ENCODE measurements at regions not wholly inside any gene's neighbourhood (a gene's known extent, or its start where the extent isn't known, plus 50 kb on each side); places are given as distances from the start of the nearest gene placed in this dataset.
A peak's percentile ranks its signal among the peaks of the same experiment; 100 is the strongest.

- Mint-ChIP-seq H3K36me3 (peaks cover 0 to 4% (median 0%) of the 10 kb centered on the region in 3 donors), H3K4me1 (no peaks in the 10 kb centered on the region), H3K9me3 (peaks cover 0 to 6% (median 2%) of the 10 kb centered on the region in 5 donors), H3K27ac (no peak overlapping the region), H3K27me3 (peaks cover 5 to 54% of the 10 kb centered on the region in 2 donors), H3K4me3 (no peak overlapping the region)
- Histone ChIP-seq H3K4me3 (ENCODE audit: low read length) (no peak overlapping the region), H3K4me1 (ENCODE audit: insufficient read depth, low read length) (no peaks in the 10 kb centered on the region), H3K27me3 (ENCODE audit: insufficient read depth, low read length, poor library complexity, severe bottlenecking) (peaks cover 4% of the 10 kb centered on the region), H3K9me3 (ENCODE audit: low read length) (no peaks in the 10 kb centered on the region), H3K27ac (ENCODE audit: low read depth, low read length) (no peak overlapping the region), H3K36me3 (ENCODE audit: insufficient read depth, low read length) (no peaks in the 10 kb centered on the region)
- no peak for DNase-seq
- ChIA-PET CTCF (no interaction called here), POLR2A (no interaction called here)
Observed at GRCh38 chr20:39100691-39101090, 138.5 kb downstream of the DHX35 start.

GRCh38 chr20:39097889-39098288 is 135.7 kb downstream of the DHX35 start:
- Histone ChIP-seq H3K27me3 (ENCODE audit: insufficient read depth, low read length, poor library complexity, severe bottlenecking) (peaks cover 4% of the 10 kb centered on the region), H3K27ac (ENCODE audit: low read depth, low read length) (no peak overlapping the region), H3K9me3 (ENCODE audit: low read length) (no peaks in the 10 kb centered on the region), H3K4me3 (ENCODE audit: low read length) (no peak overlapping the region), H3K4me1 (ENCODE audit: insufficient read depth, low read length) (no peaks in the 10 kb centered on the region), H3K36me3 (ENCODE audit: insufficient read depth, low read length) (no peaks in the 10 kb centered on the region)
- ChIA-PET POLR2A (no interaction called here), CTCF (no interaction called here)
- DNase-seq: no peak
- no peaks in the 10 kb centered on the region for H3K9me3 Mint-ChIP-seq
- no peaks in the 10 kb centered on the region for H3K4me1 Mint-ChIP-seq
- no peaks in the 10 kb centered on the region for H3K36me3 Mint-ChIP-seq
- H3K27me3 Mint-ChIP-seq: peaks cover 7 to 55% of the 10 kb centered on the region in 2 donors
- H3K27ac Mint-ChIP-seq: no peak overlapping the region
- no peak overlapping the region for H3K4me3 Mint-ChIP-seq

DNA sequence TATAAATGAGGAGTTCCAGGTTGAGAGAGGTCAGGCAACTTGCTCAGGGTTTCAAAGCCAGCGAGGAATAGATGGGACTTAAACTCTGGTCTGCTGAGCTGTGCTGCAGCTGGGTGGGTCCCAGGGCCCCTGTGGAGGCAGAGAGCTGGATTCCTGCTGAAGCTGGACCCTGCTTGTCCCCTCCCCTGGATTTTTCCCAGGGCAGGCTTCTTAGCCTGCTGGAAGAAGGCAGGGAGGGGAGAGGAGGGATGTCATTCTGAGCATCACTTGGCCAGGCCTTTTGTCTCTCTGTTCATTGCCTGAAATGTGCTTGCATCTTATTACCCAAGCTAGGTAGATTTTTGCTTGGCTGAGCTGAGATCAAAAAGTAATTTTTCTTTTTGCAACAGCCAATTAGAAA is 133.7 kb downstream of the DHX35 start:
- H3K27me3 Mint-ChIP-seq: peaks cover 12 to 63% of the 10 kb centered on the region in 2 donors
- H3K4me1 Mint-ChIP-seq: no peaks in the 10 kb centered on the region
- H3K4me3 Mint-ChIP-seq: no peak overlapping the region
- H3K36me3 Mint-ChIP-seq: no peaks in the 10 kb centered on the region
- H3K4me3 ChIP-seq (ENCODE audit: low read length): no peak overlapping the region
- H3K36me3 ChIP-seq (ENCODE audit: insufficient read depth, low read length): no peaks in the 10 kb centered on the region
- POLR2A ChIA-PET: no interaction called here
- H3K4me1 ChIP-seq (ENCODE audit: insufficient read depth, low read length): no peaks in the 10 kb centered on the region
- no peaks in the 10 kb centered on the region for H3K9me3 ChIP-seq (ENCODE audit: low read length)
- no peak overlapping the region for H3K27ac Mint-ChIP-seq
- H3K9me3 Mint-ChIP-seq: no peaks in the 10 kb centered on the region
- no peak for DNase-seq
- H3K27ac ChIP-seq (ENCODE audit: low read depth, low read length): no peak overlapping the region
- CTCF ChIA-PET: no interaction called here
- H3K27me3 ChIP-seq (ENCODE audit: insufficient read depth, low read length, poor library complexity, severe bottlenecking): peaks cover 4% of the 10 kb centered on the region

DNA sequence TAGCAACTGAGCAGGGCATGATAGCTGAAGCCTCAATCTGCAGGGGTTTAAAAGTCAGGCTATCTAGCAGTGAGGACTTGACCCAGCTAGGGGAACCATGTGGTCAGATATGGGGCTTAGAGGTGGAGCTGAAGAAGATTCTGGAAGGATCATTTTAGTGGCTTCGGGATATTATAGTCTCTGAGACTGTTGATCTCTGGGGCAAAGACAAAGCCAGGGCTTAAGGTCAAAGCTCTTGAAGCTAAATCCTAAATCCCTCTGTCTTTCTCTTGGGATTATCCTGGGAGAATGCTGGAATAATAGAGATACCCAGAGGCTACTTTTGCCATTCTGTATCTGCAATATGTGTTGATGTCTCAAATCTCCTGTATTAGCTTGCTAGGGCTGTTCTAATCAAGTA is 132.2 kb downstream of the DHX35 start:
- H3K9me3 ChIP-seq (ENCODE audit: low read length): no peaks in the 10 kb centered on the region
- H3K27me3 ChIP-seq (ENCODE audit: insufficient read depth, low read length, poor library complexity, severe bottlenecking): peaks cover 4% of the 10 kb centered on the region
- peaks cover 12 to 54% of the 10 kb centered on the region in 2 donors for H3K27me3 Mint-ChIP-seq
- H3K4me1 ChIP-seq (ENCODE audit: insufficient read depth, low read length): no peaks in the 10 kb centered on the region
- H3K4me3 Mint-ChIP-seq: no peak overlapping the region
- H3K36me3 Mint-ChIP-seq: no peaks in the 10 kb centered on the region
- no peaks in the 10 kb centered on the region for H3K36me3 ChIP-seq (ENCODE audit: insufficient read depth, low read length)
- H3K9me3 Mint-ChIP-seq: no peaks in the 10 kb centered on the region
- H3K27ac ChIP-seq (ENCODE audit: low read depth, low read length): no peak overlapping the region
- POLR2A ChIA-PET: no interaction called here
- peaks cover 0 to 3% (median 0%) of the 10 kb centered on the region in 3 donors for H3K4me1 Mint-ChIP-seq
- H3K27ac Mint-ChIP-seq: no peak overlapping the region
- no peak overlapping the region for H3K4me3 ChIP-seq (ENCODE audit: low read length)
- CTCF ChIA-PET: interaction anchor here (1.0 kb wide), 1 partner anchor 16 kb away, joined by 4 read pairs; no protein-coding TSS in a partner anchor
- no peak for DNase-seq

DNA sequence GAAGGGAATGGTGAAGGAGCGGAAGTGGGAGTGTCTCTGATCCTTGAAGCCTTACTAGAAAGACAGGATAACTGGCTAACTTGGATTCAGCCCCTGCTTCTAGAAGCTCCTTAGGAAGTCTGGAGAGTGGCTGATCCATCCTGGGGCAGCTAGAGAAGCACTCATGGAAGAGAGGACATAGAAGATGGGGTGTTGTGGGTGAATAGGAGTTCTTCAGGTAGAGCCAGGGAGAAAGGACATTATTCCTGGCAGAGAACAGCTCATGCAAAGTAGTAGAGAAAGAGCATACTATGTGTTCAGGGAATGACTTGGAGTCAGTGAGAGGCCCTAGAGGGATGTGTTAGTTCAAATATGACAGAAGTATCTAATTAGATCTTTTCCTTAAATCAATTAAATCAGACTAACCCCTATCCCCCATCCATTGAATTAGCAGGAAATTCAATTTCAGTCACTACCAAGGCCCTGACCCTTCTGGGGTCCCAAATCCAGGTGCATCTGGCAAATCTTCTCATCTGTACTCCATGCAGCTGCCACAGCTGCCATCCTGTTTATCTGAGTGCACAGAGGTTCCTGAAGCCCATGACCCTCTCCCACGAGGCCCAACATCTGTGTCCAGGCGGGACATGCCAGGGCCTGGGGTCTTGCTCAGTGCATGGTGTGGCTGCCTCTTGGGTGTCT is 130.7 kb downstream of the DHX35 start:
- Histone ChIP-seq H3K36me3 (ENCODE audit: insufficient read depth, low read length) (no peaks in the 10 kb centered on the region), H3K27ac (ENCODE audit: low read depth, low read length) (no peak overlapping the region), H3K4me1 (ENCODE audit: insufficient read depth, low read length) (no peaks in the 10 kb centered on the region), H3K27me3 (ENCODE audit: insufficient read depth, low read length, poor library complexity, severe bottlenecking) (no peaks in the 10 kb centered on the region), H3K4me3 (ENCODE audit: low read length) (no peak overlapping the region), H3K9me3 (ENCODE audit: low read length) (no peaks in the 10 kb centered on the region)
- no peak overlapping the region for H3K4me3 Mint-ChIP-seq
- H3K9me3 Mint-ChIP-seq: no peaks in the 10 kb centered on the region
- peaks cover 9 to 43% of the 10 kb centered on the region in 2 donors for H3K27me3 Mint-ChIP-seq
- POLR2A ChIA-PET: no interaction called here
- DNase-seq: no peak
- H3K36me3 Mint-ChIP-seq: no peaks in the 10 kb centered on the region
- H3K27ac Mint-ChIP-seq: peak overlapping the region in 1 of 8 donors; percentile 2
- peaks cover 0 to 4% (median 0%) of the 10 kb centered on the region in 3 donors for H3K4me1 Mint-ChIP-seq
- CTCF ChIA-PET: interaction anchor here (1.9 kb wide), 1 partner anchor 43 kb away, joined by 5 read pairs; no protein-coding TSS in a partner anchor

GRCh38 chr20:39090906-39091305 is 128.8 kb downstream of the DHX35 start:
- no peak overlapping the region for H3K4me3 ChIP-seq (ENCODE audit: low read length)
- H3K27me3 ChIP-seq (ENCODE audit: insufficient read depth, low read length, poor library complexity, severe bottlenecking): no peaks in the 10 kb centered on the region
- no peaks in the 10 kb centered on the region for H3K9me3 ChIP-seq (ENCODE audit: low read length)
- Mint-ChIP-seq H3K36me3 (no peaks in the 10 kb centered on the region), H3K4me1 (peaks cover 0 to 4% (median 0%) of the 10 kb centered on the region in 3 donors), H3K27me3 (peaks cover 9 to 36% of the 10 kb centered on the region in 2 donors), H3K9me3 (no peaks in the 10 kb centered on the region), H3K27ac (no peak overlapping the region), H3K4me3 (no peak overlapping the region)
- ChIA-PET CTCF (interaction anchor here (0.8 to 1.9 kb wide), 2 partner anchors 41 kb away, joined by 3 to 5 read pairs; no protein-coding TSS in a partner anchor), POLR2A (no interaction called here)
- no peaks in the 10 kb centered on the region for H3K36me3 ChIP-seq (ENCODE audit: insufficient read depth, low read length)
- no peaks in the 10 kb centered on the region for H3K4me1 ChIP-seq (ENCODE audit: insufficient read depth, low read length)
- DNase-seq: no peak
- H3K27ac ChIP-seq (ENCODE audit: low read depth, low read length): no peak overlapping the region

DNA sequence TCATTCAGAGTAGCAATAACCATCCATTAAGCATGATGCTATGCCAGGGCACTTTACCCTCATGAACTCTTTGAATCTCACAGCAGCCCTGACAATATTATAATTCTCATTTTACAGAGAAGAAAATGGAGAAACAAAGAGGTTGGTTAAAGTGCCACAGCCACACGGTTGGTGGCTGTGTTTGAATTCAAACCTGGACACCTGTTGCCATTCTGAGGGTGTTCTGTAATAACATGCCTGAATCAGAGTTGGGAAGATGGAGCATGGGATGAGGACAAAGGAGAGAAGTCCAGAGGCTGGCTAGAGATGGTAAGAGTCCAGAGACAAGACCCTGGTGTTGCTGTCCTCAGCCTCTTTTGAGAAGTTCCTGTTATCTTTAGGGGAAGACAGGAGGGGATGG is 127.7 kb downstream of the DHX35 start:
- H3K27me3 Mint-ChIP-seq: peaks cover 8 to 36% of the 10 kb centered on the region in 2 donors
- H3K27me3 ChIP-seq (ENCODE audit: insufficient read depth, low read length, poor library complexity, severe bottlenecking): no peaks in the 10 kb centered on the region
- no peak overlapping the region for H3K4me3 ChIP-seq (ENCODE audit: low read length)
- H3K9me3 ChIP-seq (ENCODE audit: low read length): no peaks in the 10 kb centered on the region
- POLR2A ChIA-PET: no interaction called here
- H3K27ac ChIP-seq (ENCODE audit: low read depth, low read length): no peak overlapping the region
- no peak overlapping the region for H3K4me3 Mint-ChIP-seq
- H3K27ac Mint-ChIP-seq: peak overlapping the region in 3 of 8 donors; percentile 2 to 30 (median 11)
- no peak for DNase-seq
- H3K36me3 Mint-ChIP-seq: no peaks in the 10 kb centered on the region
- H3K9me3 Mint-ChIP-seq: no peaks in the 10 kb centered on the region
- H3K4me1 Mint-ChIP-seq: peaks cover 0 to 4% (median 0%) of the 10 kb centered on the region in 3 donors
- no peaks in the 10 kb centered on the region for H3K4me1 ChIP-seq (ENCODE audit: insufficient read depth, low read length)
- H3K36me3 ChIP-seq (ENCODE audit: insufficient read depth, low read length): no peaks in the 10 kb centered on the region
- CTCF ChIA-PET: interaction anchor here (2.5 kb wide), 1 partner anchor 40 kb away, joined by 19 read pairs; no protein-coding TSS in a partner anchor
